Gastroesophageal sphincter (tissue), 4 donors: ENCODE measurements at regions not wholly inside any gene's neighbourhood (a gene's known extent, or its start where the extent isn't known, plus 50 kb on each side); places are given as distances from the start of the nearest gene placed in this dataset.

Experiments used
- ATAC-seq: fragments of 150-250 bp; one replicate; pipeline ENCODE4 v1.9.1; 2016; ENCODE audit warnings: mild to moderate bottlenecking, moderate library complexity
- H3K27ac ChIP-seq, 4 donors: fragments of 200-600 bp; sonication (generic) in 3 of 4; 1 replicate in 3 of 4; 2 replicates in 1 of 4; pipeline ENCODE4 v1.5.1; 2016 to 2019
- H3K27me3 ChIP-seq: fragments of 200-600 bp; sonication (generic); one replicate; pipeline ENCODE4 v1.5.1; 2019
- H3K36me3 ChIP-seq, 2 donors: fragments of 200-600 bp; sonication (generic); one replicate each; pipeline ENCODE4 v1.5.1; 2019; ENCODE audit warnings: control low read depth in 1 of 2
- H3K4me1 ChIP-seq, 3 donors: fragments of 200-600 bp; sonication (generic); 1 replicate in 2 of 3; 2 replicates in 1 of 3; pipeline ENCODE4 v1.5.1; 2016 to 2019; ENCODE audit warnings: control low read depth in 2 of 3
- H3K4me3 ChIP-seq, 2 donors: fragments of 200-600 bp; sonication (generic); one replicate each; pipeline ENCODE4 v1.5.1; 2019; ENCODE audit warnings: mild to moderate bottlenecking in 1 of 2, moderate library complexity in 1 of 2
- H3K9me3 ChIP-seq, 3 donors: fragments of 200-600 bp; sonication (generic); one replicate each; pipeline ENCODE4 v1.5.1; 2017 to 2019; ENCODE audit warnings: control low read depth in 2 of 3
- EP300 ChIP-seq: sonication (generic); formaldehyde crosslinking; IDR thresholded peaks from one replicate; pipeline ENCODE4 v1.6.1; 2017; ENCODE audit warnings: antibody characterized with exemption, mild to moderate bottlenecking
- POLR2A ChIP-seq, 2 donors: fragments of 450-650 bp; IDR thresholded peaks; one replicate each; pipeline ENCODE4 v1.6.1; 2017; ENCODE audit warnings: antibody characterized with exemption in 2 of 2, mild to moderate bottlenecking in 2 of 2, moderate library complexity in 1 of 2
- POLR2AphosphoS5 ChIP-seq: sonication (generic); formaldehyde crosslinking; IDR thresholded peaks from one replicate; pipeline ENCODE4 v1.6.1; 2017; ENCODE audit warnings: antibody characterized with exemption
- WGBS, 2 donors: methylation state at CpG; one replicate each; pipeline ENCODE4 v1.1.5; 2018; ENCODE audit warnings: low coverage in 1 of 2; 5-methylcytosine and 5-hydroxymethylcytosine counted together
- TF ChIP-seq, protein P1 (sequence below), 4 experiments: fragments of 200-600 bp in 2 of 4; fragments of 450-650 bp in 2 of 4; sonication (generic) in 1 of 4; IDR thresholded peaks; one replicate each; pipeline ENCODE4 v1.5.1; 2017 to 2019; ENCODE audit warnings: antibody characterized with exemption in 4 of 4, mild to moderate bottlenecking in 2 of 4, moderate library complexity in 2 of 4

DNA sequence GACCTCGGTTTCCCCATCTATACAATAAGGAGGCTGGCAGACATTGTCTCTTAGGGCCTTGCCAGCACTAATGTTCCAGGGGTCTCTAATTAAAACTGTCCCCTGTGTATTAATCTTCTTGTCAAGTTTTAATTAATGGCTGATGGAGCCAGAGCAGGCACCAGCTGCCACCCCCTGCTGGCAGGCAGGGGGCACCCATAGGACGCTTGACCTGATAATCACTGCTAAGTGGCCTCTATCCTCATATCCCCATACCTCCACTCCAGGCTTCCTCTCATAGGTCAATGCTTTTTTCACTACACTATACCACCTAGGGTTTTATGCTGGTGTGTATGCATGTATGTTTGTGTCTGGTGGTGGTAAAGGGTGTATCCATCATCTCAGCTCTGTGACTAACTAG is 89.4 kb downstream of the EFNB1 start:
- WGBS, 2 donors = 37 to 80% methylated on average over 1 to 2 of the region's 2 CpGs
- no peak overlapping the region for H3K27ac ChIP-seq
- ATAC-seq = no peak

DNA sequence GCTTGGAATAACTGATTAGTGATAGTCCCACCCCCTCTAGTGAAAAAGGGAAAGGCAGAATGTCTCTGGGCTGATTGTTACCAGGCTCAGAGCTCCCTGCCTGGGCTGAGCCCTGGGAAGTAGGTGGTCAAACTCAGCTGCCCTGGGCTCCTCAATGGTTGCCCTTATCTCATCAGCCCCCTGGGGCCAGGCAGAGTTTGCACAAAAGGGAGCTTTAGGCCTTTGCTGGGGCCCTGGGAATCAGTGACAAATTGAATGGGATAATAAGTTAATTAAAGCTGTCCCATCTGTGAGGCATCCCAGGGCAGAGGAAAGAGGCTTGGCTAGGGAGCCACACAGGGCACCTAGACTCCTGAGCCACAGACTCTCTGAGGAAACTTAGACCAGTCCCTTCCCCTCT is 89.0 kb downstream of the EFNB1 start:
- TF ChIP-seq EP300 (no peak), POLR2AphosphoS5 (no peak), POLR2A (IDR thresholded peaks at IDR 0.05) (no peak)
- TF ChIP-seq, protein P1, sequence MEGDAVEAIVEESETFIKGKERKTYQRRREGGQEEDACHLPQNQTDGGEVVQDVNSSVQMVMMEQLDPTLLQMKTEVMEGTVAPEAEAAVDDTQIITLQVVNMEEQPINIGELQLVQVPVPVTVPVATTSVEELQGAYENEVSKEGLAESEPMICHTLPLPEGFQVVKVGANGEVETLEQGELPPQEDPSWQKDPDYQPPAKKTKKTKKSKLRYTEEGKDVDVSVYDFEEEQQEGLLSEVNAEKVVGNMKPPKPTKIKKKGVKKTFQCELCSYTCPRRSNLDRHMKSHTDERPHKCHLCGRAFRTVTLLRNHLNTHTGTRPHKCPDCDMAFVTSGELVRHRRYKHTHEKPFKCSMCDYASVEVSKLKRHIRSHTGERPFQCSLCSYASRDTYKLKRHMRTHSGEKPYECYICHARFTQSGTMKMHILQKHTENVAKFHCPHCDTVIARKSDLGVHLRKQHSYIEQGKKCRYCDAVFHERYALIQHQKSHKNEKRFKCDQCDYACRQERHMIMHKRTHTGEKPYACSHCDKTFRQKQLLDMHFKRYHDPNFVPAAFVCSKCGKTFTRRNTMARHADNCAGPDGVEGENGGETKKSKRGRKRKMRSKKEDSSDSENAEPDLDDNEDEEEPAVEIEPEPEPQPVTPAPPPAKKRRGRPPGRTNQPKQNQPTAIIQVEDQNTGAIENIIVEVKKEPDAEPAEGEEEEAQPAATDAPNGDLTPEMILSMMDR (IDR thresholded peaks at IDR 0.05) = no peak

More for the DNA sequence above, 89.4 kb downstream of the EFNB1 start:
- Histone ChIP-seq H3K27me3 (no peaks in the 10 kb centered on the region), H3K9me3 (no peaks in the 10 kb centered on the region), H3K4me1 (no peaks in the 10 kb centered on the region), H3K4me3 (no peak overlapping the region), H3K36me3 (no peaks in the 10 kb centered on the region)
- TF ChIP-seq EP300 = no peak
- TF ChIP-seq, protein P1 (IDR thresholded peaks at IDR 0.05) = peak in 1 of 4 experiments; percentile 18

DNA sequence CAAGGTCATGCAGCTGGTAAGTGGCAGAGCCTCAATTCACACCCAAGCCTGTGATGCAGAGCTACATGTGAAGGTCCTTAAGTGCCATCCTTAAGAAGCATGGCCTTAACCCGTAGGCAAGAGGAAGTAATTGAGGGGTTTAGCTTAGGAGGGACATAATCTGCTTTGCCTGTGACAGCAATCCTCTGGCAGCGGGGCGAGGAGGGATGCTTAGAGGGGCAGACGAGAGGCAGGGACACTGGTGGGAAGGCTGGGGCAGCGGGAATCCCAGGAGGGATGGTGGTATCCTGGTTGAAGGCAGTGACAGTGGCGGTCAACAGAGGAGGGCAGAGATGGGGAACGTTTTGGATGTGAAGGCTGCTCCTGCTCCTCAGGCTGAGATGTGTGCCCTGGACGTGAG is 88.1 kb downstream of the EFNB1 start:
- Histone ChIP-seq H3K9me3 (no peaks in the 10 kb centered on the region), H3K36me3 (no peaks in the 10 kb centered on the region), H3K4me3 (no peak overlapping the region), H3K27me3 (no peaks in the 10 kb centered on the region), H3K4me1 (peaks cover 0 to 7% (median 0%) of the 10 kb centered on the region in 3 donors), H3K27ac (no peak overlapping the region)
- TF ChIP-seq, protein P1 (IDR thresholded peaks at IDR 0.05) = no peak
- TF ChIP-seq POLR2A (IDR thresholded peaks at IDR 0.05) (no peak), POLR2AphosphoS5 (no peak), EP300 (no peak)
- WGBS, 2 donors = 76 to 100% methylated on average over 6 to 7 of the region's 8 CpGs
- no peak for ATAC-seq

More for the DNA sequence above, 89.0 kb downstream of the EFNB1 start:
- Histone ChIP-seq H3K36me3 (no peaks in the 10 kb centered on the region), H3K27me3 (no peaks in the 10 kb centered on the region), H3K9me3 (no peaks in the 10 kb centered on the region), H3K4me1 (no peaks in the 10 kb centered on the region), H3K27ac (no peak overlapping the region), H3K4me3 (no peak overlapping the region)
- ATAC-seq = no peak

DNA sequence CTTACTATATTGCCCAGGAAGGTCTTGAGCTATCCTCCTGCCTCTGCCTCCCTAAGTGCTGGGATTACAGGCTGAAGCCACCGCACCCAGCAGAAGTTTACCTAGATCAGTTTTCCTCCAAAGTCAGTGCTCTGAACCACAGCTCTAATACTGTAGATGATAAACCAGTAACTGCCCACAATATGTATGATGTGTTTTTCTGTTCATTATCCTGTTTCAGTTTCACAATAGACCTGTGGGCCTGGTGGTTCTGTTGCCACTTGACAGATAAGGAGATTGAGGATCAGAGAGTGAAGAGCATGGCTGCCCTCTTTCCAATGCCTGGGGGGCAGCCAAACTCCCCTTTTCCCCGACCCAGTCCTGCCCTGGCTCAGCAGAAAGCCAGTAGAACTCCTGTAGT is 87.0 kb downstream of the EFNB1 start:
- Histone ChIP-seq H3K27me3 (no peaks in the 10 kb centered on the region), H3K4me3 (no peak overlapping the region), H3K9me3 (no peaks in the 10 kb centered on the region), H3K4me1 (peaks cover 0 to 10% (median 0%) of the 10 kb centered on the region in 3 donors), H3K27ac (no peak overlapping the region), H3K36me3 (no peaks in the 10 kb centered on the region)
- TF ChIP-seq POLR2AphosphoS5 (no peak), POLR2A (IDR thresholded peaks at IDR 0.05) (no peak), EP300 (no peak)
- TF ChIP-seq, protein P1 (IDR thresholded peaks at IDR 0.05) = no peak
- 84% methylated on average over 2 of the region's 2 CpGs; no CpG with 5 or more reads in 1 of the 2 donors for WGBS, 2 donors
- ATAC-seq = no peak

DNA sequence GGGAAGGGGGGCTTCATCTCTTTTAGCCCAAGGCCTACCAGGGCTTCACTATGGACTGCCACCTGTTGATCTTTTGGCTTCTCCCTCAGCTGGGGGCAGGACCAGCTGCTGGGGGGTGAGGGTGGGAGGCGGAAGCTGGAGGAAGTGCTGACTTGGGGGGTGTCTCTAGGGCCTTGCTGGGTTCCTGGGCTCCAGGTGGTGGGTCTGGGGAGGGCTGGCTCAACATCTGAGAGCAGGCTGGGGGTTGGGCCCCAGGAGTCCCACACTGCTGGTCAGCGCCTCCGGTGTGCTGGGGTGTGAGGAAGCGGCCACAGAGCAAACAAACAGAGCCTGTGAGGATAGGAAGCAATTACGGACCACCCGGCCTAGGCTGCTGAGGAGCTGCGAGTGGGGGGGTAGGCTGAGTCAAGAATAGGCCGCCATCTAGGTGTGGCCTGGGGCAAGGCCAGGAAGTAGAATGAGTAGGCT is 85.7 kb downstream of the EFNB1 start:
- Histone ChIP-seq H3K9me3 (no peaks in the 10 kb centered on the region), H3K27me3 (no peaks in the 10 kb centered on the region), H3K4me3 (no peak overlapping the region), H3K36me3 (no peaks in the 10 kb centered on the region), H3K27ac (no peak overlapping the region), H3K4me1 (peaks cover 0 to 10% (median 0%) of the 10 kb centered on the region in 3 donors)
- WGBS, 2 donors = no CpG with 5 or more reads among the region's 8 CpGs
- TF ChIP-seq EP300 (no peak), POLR2A (IDR thresholded peaks at IDR 0.05) (no peak), POLR2AphosphoS5 (no peak)
- TF ChIP-seq, protein P1 (IDR thresholded peaks at IDR 0.05) = no peak
- ATAC-seq = no peak
